ENCODE measurements at regions not wholly inside any gene's neighbourhood (a gene's known extent, or its start where the extent isn't known, plus 50 kb on each side); places are given as distances from the start of the nearest gene placed in this dataset.

DNA sequence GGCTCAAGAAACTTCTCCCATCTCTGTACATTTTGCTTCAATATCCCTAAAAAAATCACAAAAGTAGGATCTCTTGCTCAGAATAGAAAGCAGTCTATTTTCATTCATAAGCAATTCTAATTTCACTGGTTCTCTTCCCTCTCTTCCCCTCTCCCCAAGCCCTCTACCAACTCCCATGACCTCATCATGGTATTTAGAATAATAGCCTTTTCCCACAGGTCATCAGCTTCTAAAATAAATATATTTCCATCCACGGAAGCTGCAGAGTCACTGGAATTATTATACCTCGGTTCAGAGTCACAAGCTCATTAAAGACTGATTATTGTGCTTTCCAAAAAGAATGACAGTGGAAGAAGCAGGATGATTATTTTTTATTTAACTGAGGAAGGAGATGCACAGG lies 84.2 kb upstream of the ADRA1B start:
- no peak for DNase-seq

DNA sequence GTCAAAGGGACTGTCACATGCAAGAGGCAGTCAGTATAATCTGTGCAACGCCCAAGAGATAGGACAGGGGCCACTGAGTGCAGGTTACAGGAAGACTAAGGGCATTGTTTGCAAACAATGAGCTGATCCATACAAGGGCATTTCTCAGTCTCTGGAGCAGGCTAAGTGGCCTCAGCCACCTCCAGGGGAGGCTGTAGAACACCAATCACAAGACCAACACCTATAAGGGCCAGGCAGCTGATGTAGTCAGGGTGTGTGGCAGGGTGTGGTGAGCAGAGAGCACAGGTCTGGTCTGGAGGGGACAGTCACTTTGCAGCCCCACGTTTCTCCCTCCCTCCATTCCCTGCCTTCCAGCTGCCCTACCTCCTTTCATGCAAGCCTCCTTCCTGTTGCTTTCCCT lies 83.2 kb upstream of the ADRA1B start:
- no peak for DNase-seq

DNA sequence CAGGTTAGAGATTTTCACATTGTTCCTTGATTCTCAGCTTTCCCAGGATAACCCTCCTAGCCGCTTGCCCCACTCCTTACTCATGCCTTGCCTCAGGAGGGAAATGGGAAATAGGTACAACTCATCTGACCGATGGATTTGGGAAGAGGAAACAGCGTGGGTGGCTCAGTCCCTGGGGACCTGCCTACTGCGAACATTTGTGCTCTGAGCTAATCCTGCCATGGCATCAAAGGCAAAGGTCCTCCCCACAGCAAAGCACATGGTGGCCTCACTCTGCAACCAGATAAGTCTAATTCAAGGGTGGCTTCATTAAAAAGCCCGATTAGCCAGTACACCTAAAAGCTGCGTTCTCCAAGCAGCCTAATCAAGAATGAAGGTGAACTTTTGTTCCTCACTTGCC lies 82.4 kb upstream of the ADRA1B start:
- no peak for DNase-seq

DNA sequence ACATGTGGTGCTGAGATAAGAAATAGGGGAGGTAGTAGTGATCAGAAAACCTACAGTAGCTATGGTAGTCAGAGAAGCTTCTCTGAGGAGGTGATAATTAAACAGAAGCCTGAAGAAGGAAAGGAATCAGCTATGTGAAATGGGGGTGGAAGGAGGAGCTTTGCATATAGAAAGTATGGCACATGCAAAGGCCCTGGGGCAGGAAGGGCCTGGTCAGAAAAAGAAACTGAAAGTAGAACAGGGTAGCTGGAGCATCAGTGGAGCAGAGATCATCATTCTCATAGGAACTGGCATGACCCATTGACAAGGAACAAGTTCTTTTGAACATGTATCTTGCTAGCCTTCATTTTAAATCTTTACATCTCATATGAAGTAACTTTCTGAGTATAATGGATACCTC lies 80.7 kb upstream of the ADRA1B start:
- DNase-seq: no peak

DNA sequence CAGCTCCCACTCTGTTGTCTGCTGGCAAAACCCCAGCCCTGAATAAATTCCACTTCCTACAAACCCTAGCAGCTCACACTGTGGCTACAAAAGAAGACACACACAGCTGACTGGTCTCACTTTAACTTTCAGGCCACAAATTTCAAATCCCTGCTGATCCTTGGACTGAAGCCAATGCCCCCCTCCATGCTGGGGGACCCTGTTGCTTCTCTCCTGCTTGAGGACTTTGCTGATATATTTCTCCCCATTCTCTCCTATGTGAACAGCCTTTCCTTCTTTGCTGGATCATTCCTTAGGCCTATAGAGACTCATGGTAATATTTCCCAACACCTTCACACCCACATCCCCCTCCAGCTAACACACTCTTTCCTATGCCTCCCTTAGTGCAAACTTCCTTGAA lies 79.6 kb upstream of the ADRA1B start:
- no peak for DNase-seq

DNA sequence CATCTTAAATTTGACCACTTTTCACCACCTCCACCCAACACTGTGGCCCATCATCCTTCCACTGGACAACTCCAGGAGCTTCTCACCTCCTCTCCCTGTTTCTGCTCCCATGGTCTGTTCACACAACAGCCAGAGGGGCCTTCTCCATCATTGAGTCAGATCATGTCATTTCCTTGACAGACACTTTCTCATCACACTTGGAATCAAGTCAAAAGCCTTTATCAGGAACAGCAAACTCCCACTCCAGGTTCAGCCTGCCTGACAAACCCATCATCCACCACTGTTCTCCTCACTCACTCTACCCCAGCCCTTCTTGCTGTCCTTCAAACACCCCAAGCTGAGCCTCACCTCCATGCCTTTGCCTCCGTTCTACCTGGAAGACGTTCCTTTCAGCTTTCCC lies 78.4 kb upstream of the ADRA1B start:
- no peak for DNase-seq

DNA sequence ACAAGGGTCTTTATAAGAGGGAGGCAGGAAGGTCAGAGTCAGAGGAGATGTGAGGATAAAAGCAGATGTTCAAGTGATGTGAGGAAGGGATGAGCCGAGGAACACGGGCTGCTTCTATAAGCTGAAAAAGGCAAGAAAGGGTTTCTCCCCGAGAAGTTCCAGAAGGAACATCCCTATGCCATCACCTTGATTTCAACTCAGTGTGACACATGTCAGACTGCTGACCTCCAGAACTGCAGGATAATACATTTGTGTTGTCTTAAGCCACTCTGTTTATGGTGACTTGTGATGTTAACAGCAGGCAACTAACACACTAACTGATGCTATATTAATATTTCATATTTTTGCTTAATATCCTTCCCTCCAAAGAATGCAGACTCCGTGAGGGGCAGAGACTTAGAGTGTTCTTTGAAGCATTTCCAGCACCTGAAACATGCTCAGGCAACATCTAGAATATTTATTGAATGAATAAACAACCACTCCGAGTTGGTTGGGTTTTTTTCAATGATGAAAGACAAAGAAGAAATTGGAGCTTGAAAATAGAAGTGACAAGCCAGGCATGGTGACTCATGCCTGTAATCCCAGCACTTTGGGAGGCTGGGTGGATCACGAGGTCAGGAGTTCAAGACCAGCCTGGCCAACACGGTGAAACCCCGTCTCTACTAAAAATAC lies 77.6 kb upstream of the ADRA1B start:
- DNase-seq: no peak

DNA sequence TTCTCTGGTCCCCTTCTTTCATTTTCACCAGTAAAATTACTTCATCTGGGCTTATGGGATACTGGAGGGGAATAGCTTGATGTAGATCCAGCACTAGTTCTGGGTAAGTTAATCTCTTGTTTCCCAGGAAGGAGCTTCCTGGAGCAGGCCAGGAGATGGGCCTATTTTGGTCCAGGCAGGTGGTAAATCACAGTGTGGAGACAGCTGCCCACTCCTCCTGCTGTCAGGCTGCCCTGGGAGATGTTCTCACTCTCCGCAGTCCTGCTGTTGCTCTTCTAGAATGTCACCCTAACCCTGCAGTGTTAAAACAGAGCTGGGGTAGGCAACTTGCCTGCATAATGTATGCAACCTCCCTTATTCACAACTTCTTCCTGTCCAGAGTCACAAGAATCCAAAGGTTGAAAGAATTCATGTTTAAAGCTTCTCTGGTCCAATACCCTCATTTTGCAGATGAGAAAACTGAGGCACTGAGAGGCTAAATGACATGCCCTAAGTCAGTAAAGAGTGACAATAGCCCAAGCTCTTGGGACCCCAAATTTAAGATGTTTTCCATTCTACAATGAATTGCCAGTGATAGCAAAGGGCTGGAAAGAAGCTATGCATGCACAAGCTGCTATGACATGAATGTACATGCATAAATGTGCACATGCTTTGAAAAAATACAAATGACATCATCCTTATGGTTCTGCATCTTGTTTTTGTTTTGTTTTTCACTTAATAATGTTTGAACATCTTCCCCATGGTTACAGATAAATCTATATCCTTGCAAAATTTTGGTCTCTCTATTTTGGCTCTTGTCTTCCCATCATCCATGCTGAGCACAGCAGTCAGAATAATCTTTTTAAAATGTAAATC lies 71.8 kb upstream of the ADRA1B start:
- DNase-seq: no peak

DNA sequence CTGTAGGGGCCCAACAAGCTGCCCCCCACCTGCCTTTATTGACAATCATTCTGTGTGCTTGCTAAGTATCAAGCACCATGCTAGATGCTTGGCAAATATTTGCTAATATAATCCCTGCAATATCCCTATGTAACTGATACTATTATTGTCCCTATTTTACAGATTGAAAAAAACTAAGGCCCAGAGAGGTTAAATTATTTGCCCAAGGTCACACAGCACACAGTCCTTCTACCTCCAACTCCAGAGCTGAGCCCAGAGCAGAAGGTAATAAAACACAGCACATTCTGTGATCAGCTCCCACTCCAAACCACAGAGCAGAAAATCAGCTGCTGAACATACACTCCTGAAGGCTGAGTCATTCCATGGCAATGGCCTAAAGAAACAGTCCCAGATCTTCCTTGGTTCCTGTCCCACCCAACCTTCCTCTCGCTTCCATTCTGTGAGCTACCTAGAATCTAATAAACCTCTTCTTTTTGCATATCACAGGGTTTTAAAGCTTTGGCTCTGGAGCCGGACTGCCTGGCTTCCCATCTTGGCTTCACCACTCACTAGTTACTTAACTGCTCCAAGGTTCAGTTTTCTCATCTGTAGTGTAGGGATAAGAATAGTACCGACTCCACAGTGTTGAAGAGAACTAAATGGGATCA lies 66.7 kb upstream of the ADRA1B start:
- no peak for DNase-seq

DNA sequence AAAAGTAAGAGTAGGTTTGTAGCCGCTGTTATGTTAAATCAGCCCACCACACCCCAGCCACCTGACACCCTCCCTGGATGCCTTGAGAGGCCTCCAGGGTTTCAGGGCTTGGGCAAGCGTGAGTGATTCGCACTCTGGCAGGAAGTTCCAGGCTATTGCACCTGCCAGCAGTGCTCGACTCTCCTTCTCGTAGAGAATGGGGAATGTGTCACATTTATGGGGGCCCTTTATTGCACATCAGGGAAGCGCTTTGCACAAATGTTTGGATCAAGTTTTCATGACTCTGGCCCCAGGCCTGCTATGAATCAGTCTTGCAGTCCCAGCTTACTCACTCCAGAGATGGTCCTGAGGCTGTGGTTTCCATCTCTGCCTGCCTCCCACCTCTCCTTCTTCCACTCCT lies 66.1 kb upstream of the ADRA1B start:
- DNase-seq: no peak

DNA sequence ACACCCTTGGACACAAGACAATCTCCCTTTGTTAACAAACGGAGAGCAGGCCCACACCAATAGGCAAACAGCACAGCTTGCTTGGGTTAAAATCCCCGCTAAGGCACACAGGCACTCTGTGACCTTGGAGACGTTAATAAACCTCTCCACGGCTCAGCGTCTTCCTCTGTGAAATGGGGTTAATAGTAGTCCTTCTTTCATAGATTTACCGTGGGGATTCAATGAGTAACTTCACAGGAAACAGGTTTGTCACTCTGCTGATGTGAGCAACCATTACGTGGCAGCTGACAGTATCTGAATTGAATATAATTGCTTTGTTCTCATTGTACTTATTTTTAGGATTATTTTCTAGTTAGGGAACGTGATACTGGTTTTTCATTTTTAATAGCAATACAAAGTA lies 65.2 kb upstream of the ADRA1B start:
- no peak for DNase-seq

DNA sequence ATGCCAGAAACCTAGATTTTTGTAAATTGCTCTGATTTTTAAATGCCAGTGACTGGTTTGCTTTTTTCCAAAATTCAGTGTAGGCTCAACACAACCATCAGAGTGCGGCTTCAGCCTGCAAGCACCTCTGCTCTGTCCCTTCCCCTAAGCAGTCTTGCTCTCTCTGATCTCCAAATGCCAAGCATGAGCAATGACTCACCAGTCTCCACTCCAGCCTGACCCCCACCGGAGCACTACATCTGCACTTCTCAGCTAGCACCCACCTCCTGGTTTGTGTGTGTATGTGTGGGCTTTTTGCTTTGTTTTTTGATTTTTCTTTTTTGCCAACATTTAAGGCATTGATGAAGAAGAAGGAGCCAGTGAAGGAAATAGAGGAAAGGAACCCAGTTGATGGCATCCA lies 61.4 kb upstream of the ADRA1B start:
- DNase-seq: no peak

DNA sequence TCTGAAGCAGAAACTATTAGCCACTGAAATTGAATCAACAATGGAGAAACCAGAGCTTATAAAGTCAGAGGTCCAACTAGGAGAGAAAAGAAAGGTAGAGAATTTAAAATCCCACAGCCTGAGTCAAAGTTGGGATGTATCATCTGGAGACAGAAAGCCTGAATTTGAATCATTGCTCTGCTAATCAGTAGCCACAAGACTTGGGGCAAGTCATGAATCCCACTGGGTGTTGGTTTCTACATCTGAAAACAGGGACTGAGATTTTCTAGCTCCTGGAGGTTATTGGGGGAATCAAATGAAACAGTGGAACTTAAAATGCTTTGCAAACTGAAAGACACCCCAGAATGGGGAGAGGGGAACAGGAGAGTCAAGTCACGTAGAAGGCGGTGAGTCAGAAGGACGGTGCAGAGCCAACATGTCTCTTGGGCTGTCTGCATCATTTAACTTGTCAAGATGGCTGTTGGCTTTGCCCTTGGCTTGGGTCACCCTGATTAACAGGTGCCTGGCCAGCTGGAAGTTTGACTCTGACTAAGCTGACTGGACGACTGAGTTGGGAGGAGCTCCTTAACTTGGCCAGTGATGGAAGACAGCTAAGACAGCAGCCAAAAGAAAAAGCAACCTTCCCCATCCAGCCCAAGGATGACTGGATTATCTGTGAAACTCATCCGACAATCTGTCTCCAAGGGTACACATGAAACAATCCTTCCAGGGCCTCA lies 60.6 kb upstream of the ADRA1B start:
- no peak for DNase-seq

DNA sequence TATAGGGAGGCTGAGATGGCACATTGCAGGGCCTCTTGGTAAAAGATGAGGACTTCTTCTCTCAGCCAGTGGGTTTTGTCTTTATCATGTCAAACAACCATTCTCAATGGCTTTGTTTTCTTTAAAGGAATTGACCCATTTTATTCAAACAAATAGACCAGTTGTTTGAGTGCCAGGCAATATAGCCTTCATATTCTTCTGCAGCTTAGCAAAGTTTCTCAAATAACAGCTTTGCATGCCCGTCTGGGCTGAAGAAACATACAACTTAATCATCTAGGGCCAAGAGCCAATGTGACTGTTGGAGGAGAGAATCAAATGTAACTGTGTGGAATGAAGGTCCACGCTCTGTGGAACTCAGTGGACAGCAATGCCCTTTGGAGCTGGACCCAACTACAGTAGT lies 57.4 kb upstream of the ADRA1B start:
- no peak for DNase-seq

DNA sequence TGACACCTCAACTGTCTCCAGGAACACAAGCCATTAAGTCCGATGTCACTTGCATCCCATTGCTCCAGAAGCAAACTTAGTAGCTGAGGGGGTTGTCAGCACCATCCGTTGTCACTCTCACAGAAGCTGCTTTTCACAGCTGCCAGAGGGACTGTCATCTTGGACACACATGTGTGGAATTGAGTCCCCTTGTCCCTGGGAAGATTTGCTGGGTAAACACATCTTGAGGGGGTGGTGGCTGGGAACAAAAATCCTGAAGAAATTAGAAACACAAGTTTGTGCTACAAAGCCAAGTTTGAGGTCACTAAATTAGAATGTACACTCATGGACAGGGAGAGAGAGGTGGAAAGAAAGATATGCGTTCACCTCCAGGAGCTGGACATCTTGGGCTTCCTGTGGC lies 55.2 kb upstream of the ADRA1B start:
- DNase-seq: no peak

DNA sequence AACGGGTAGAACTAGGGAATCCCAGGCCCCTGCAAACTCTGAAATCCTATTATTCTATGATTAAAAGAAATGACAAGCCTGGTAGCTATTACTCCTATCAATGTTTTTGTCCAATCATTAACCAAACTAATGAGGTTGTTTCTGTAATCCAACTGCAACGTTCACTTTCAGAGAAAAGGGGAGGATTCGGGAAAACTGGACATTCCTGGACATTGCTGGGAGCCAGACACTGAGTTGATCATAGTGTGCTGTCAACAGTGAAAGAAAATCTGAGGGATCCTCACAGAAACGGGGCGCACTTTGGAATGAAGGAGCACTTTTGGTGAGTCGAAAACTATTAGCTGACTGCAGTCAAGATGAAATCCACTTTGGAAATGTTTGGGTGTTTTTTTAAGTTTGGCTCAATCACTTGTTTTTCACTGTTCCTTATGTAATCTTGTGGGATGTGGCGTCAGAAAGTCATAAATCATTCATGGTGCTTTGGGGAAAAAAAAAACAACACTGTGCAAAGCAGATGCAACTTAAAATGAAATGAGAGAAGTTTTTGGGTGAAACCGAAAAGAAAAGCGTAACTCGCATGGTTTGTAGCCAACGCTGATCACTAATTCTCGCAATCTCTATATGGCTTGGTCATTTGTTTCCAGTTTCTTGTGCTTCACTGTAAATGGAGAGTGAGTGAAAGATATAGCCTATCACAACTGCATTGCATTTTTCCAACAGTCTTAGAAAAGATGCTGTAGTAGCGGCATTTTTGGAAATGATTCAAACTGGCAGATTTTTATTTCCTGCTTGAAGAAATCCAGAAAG lies 51.2 kb upstream of the ADRA1B start:
- DNase-seq: no peak

DNA sequence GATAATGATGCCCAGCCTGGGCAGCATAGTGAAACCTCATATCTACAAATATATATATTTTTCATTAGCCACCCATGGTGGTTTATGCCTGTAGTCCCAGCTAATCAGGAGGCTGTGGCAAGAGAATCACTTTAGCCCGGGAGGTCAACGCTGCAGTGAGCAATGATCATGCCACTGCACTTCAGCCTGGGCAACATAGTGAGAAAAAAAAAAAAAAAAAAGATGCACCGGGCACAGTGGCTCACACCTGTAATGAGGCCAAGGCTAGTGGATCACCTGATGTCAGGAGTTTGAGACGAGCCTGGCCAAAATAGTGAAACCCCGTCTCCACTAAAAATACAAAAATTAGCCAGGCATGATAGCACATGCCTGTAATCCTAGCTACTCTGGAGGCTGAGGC lies 50.2 kb upstream of the ADRA1B start:
- DNase-seq: no peak
